Vagina (tissue), 2 donors: ENCODE measurements at regions not wholly inside any gene's neighbourhood (a gene's known extent, or its start where the extent isn't known, plus 50 kb on each side); places are given as distances from the start of the nearest gene placed in this dataset.

Experiments
- CTCF ChIP-seq, 3 experiments: fragments of 450-650 bp in 2 of 3; fragments of 200-600 bp in 1 of 3; sonication (generic) in 1 of 3; IDR thresholded peaks; one replicate each; pipeline ENCODE4 v1.5.1; 2017 to 2019; ENCODE audit warnings: antibody characterized with exemption in 3 of 3, mild to moderate bottlenecking in 2 of 3, moderate library complexity in 2 of 3
- POLR2A ChIP-seq, 2 donors: fragments of 450-650 bp; IDR thresholded peaks; one replicate each; pipeline ENCODE4 v1.6.1; 2017; ENCODE audit warnings: antibody characterized with exemption in 2 of 2, mild to moderate bottlenecking in 2 of 2, moderate library complexity in 2 of 2
- POLR2AphosphoS5 ChIP-seq, 2 donors: sonication (generic); formaldehyde crosslinking; IDR thresholded peaks; one replicate each; pipeline ENCODE4 v1.9.0; 2017; ENCODE audit warnings: antibody characterized with exemption in 2 of 2, mild to moderate bottlenecking in 2 of 2, low read depth in 1 of 2; ENCODE audit not compliant: insufficient read depth in 1 of 2

GRCh38 chr13:73531014-73531413 is 472.2 kb downstream of the KLF5 start:
- no peak for TF ChIP-seq POLR2A (IDR thresholded peaks at IDR 0.05)
- no peak for TF ChIP-seq CTCF (IDR thresholded peaks at IDR 0.05)
- no peak for TF ChIP-seq POLR2AphosphoS5 (IDR thresholded peaks at IDR 0.05; ENCODE audit: insufficient read depth in 1 of 2, low read depth in 1 of 2)
